SJCRH30 (cell line): ENCODE measurements at regions not wholly inside any gene's neighbourhood (a gene's known extent, or its start where the extent isn't known, plus 50 kb on each side); places are given as distances from the start of the nearest gene placed in this dataset.

Experiments
- DNase-seq, 2 experiments: peaks; one replicate each; pipeline ENCODE4 v3.0.0-alpha.2; 2015 to 2020
- H3K27ac ChIP-seq: fragments of 250-450 bp; sonication (Bioruptor Pico); 2 replicates; pipeline ENCODE4 v1.5.1; 2020; ENCODE audit warnings: mild to moderate bottlenecking, moderate library complexity
- H3K27me3 ChIP-seq: fragments of 250-450 bp; sonication (Bioruptor Pico); 2 replicates; pipeline ENCODE4 v1.5.1; 2020; ENCODE audit warnings: mild to moderate bottlenecking, moderate library complexity
- H3K36me3 ChIP-seq: fragments of 250-450 bp; sonication (Bioruptor Pico); 2 replicates; pipeline ENCODE4 v1.5.1; 2020; ENCODE audit warnings: mild to moderate bottlenecking, moderate library complexity
- H3K4me1 ChIP-seq: fragments of 250-450 bp; sonication (Bioruptor Pico); 2 replicates; pipeline ENCODE4 v1.5.1; 2020; ENCODE audit warnings: mild to moderate bottlenecking, moderate library complexity
- H3K4me3 ChIP-seq: fragments of 250-450 bp; sonication (Bioruptor Pico); 2 replicates; pipeline ENCODE4 v1.5.1; 2020; ENCODE audit warnings: mild to moderate bottlenecking, moderate library complexity
- H3K9me3 ChIP-seq: fragments of 250-450 bp; sonication (Bioruptor Pico); replicated peaks from 2 replicates; pipeline ENCODE4 v1.5.1; 2020; ENCODE audit warnings: mild to moderate bottlenecking, moderate library complexity

DNA sequence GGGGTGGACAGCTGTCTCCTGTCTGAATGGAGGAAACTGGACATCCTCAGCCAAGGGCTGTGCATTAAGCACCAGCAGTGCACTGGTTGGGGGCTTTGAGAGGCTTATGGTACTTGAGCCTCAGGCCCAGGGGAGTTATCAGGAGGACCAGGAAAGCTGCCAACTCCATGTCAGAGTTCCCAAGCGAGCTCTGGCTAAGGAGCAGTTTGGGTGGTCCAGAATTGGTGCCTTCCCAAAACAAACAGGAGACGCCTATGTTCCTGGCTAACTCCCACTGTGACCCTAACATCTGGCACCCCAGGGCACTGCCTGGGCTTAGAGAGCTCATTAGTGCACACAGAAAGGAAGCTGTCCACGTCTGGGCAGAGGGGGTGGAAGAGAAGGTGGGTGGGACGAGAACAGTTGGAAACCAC lies 408.6 kb upstream of the NPVF start:
- no peaks in the 10 kb centered on the region for H3K36me3 ChIP-seq
- DNase-seq: peak; percentile 99 to 100
- no peaks in the 10 kb centered on the region for H3K9me3 ChIP-seq
- H3K4me3 ChIP-seq: no peak overlapping the region
- H3K4me1 ChIP-seq: peaks cover 56% of the 10 kb centered on the region
- H3K27me3 ChIP-seq: no peaks in the 10 kb centered on the region
- peak overlapping the region; percentile 71 for H3K27ac ChIP-seq

DNA sequence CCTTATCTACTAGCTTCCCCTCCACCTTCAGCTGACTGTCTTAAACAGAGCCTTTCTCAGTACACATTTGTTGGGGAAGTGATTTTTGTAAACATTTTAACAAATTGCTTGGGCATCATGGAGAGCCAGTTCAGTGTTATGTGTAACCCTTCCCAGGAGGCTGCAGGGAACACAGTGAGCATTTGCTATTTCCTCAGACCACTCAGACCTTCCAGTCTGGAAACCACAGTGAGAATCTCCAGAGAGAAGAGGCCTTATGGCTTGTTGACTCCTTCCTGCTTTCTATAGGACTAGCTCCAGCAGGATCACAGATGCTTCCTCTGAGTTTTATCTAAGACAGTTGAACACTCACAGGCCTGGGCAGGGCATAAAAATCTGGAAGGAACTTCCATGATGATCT lies 409.8 kb upstream of the NPVF start:
- no peaks in the 10 kb centered on the region for H3K27me3 ChIP-seq
- H3K9me3 ChIP-seq: no peaks in the 10 kb centered on the region
- peaks cover 44% of the 10 kb centered on the region for H3K4me1 ChIP-seq
- no peak overlapping the region for H3K27ac ChIP-seq
- H3K4me3 ChIP-seq: no peak overlapping the region
- DNase-seq: peak in 1 of 2 experiments; percentile 35
- H3K36me3 ChIP-seq: no peaks in the 10 kb centered on the region

DNA sequence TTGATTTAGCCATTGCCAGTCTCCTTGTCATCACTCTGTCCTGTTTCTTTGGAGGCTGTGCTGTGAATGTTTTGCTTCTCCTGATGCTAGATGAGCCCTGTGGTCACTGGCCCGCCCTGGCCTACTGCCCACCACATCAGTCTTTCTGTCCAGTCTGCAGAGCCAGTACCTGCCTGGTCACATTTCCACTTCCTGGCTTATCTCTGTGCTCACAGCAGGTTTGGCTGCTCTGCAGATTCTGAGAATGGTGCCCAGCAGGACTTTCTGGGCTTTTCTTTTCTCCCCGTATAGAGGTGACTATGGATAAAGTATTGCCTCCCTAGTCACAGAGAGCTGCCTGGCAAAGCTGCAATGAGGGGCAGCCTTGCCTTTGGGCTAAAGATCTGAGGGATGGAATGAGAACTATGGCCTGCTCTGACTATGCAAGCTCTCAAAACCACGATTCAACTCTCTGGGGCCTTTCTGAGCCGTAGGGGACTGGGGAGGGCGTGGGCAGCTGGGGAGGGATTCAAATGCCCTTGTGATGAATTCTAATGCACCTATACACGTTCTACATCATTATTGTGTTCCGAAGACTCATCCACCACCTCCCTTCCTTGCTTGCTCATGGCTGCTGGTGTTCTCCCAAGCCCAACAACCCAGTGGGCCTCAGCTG lies 410.4 kb upstream of the NPVF start:
- H3K4me3 ChIP-seq: no peak overlapping the region
- DNase-seq: peak; percentile 25 to 44
- H3K27ac ChIP-seq: no peak overlapping the region
- peaks cover 37% of the 10 kb centered on the region for H3K4me1 ChIP-seq
- no peaks in the 10 kb centered on the region for H3K36me3 ChIP-seq
- no peaks in the 10 kb centered on the region for H3K9me3 ChIP-seq
- no peaks in the 10 kb centered on the region for H3K27me3 ChIP-seq

DNA sequence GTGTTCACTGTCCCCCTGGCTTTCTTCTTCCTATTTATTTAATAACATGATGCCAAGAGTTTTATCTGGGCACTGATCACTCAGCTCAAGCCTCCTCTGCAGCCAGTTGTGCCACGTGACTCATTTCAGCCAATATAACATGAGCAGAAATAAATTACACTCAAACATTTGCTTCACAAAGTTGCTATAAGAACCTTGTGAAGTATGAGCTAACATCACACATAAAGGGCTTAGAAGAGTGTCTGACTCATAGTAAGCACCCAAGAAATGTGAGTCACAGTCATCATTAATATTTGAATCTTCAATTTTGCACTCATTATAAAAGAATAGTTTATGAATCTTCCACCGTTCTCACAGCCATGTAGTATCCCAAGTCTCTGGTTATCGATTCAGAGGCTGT lies 414.6 kb upstream of the NPVF start:
- no peaks in the 10 kb centered on the region for H3K27me3 ChIP-seq
- H3K9me3 ChIP-seq: no peaks in the 10 kb centered on the region
- H3K27ac ChIP-seq: no peak overlapping the region
- no peak for DNase-seq
- peaks cover 13% of the 10 kb centered on the region for H3K4me1 ChIP-seq
- no peaks in the 10 kb centered on the region for H3K36me3 ChIP-seq
- no peak overlapping the region for H3K4me3 ChIP-seq

DNA sequence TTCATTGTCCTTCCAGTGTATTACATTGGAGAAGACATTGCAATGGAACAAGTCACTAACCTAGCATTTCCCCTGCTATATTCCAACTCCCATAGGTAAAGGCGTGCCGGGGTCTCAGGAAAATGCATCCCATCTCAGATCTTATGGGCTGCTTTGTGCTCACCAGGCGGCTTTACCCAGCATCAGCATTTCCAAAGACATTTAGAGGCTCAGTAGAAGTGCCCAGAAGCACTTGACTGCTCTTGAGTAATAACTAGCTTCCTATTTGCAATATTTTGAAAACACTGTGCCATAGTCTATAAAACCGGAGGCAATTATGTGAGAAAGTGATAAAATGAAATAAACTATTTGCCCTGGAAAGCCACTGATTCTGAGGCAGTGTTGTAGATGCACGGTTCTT lies 415.0 kb upstream of the NPVF start:
- no peaks in the 10 kb centered on the region for H3K36me3 ChIP-seq
- H3K27ac ChIP-seq: no peak overlapping the region
- H3K4me3 ChIP-seq: no peak overlapping the region
- H3K27me3 ChIP-seq: no peaks in the 10 kb centered on the region
- no peak for DNase-seq
- H3K9me3 ChIP-seq: no peaks in the 10 kb centered on the region
- H3K4me1 ChIP-seq: peaks cover 9% of the 10 kb centered on the region

DNA sequence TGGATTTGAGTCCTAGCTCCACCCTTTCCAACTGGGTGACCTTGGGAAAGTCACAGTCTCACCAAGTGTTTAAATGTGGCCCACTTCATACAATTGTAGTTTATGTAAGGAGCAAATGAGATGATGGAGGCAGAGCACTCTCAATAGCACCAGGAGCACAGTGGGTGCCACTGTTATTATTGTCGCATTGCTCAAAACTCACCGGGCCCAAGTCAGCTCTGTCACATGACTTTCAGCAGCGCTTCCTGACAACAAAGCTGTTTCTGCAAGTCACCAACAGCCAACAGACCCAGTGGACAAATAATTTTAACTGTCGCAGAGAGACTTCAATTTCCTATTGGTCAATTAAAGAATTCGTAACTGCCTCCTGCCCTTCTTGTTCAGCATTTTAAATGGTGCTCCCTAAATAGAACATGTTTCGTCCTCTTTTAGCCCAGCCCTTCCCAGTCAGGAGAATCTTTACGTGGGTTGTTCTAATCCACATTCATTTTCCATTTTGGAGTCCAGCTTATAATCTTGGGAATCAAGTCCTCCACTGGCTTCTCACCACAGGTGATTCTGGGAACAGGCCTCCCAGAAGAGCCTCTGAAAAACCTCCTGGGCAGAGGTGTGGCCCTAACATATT lies 415.6 kb upstream of the NPVF start:
- no peak for DNase-seq
- no peak overlapping the region for H3K27ac ChIP-seq

DNA sequence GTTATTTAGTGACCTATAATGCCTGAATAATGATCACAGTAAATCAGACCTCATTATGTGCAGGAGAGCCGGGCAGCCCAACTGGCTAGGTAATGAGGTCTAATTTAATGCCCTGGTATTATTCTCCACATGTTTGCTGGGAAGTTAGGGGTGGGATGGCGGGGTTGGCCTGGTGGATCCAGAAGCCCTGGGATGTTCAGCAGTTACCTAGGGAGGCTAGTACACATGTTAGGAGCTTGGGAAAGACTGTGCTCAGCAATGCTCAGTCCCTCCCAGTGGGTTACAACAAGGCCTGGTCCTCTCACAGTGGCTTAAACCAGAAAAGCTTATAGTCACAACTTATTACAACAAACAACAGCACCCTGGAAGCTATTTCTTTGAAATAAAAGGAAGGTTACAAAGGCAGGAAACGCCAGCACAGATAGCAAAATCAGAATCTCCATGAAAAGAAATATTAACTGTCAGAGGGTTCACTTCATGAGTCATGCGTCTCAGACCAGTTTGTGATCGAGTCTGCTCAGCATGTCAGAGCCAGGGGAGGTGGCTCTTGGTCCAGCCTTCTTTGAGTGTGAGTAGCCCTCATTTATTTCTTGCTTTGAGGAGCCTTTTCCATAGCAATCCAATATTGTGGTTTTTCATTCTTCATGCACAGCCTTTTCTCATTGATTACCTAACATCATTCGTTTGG lies 418.6 kb upstream of the NPVF start:
- DNase-seq: no peak
- H3K36me3 ChIP-seq: no peaks in the 10 kb centered on the region
- H3K4me1 ChIP-seq: no peaks in the 10 kb centered on the region
- H3K27ac ChIP-seq: no peak overlapping the region
- H3K27me3 ChIP-seq: no peaks in the 10 kb centered on the region
- 0 out of 2 replicates have a peak, but pooled peaks cover 3% of the 10 kb centered on the region for H3K9me3 ChIP-seq
- no peak overlapping the region for H3K4me3 ChIP-seq

More for the DNA sequence above, 415.6 kb upstream of the NPVF start:
- Histone ChIP-seq H3K4me1 (peaks cover 3% of the 10 kb centered on the region; the same call in 1 of the 2 replicates), H3K36me3 (no peaks in the 10 kb centered on the region), H3K27me3 (no peaks in the 10 kb centered on the region), H3K9me3 (no peaks in the 10 kb centered on the region), H3K4me3 (no peak overlapping the region)

DNA sequence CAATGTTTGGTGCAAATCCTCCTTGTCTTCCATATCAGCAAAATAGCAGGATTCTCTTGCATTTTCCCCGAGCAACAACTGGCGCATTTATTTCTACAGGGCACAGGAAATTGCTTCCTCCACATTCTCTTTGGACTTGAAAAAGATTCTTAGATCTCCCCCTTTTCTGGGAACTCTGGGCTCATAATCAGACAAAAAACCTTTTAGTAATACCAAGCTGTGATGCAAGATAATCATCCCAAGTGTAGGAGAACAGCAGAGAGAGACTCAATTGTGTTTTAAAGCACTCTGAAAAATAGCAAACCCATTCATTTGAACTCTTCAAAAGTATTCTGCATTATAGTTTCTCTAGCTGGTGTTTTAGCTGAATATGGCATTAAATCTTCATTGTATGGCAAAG lies 419.6 kb upstream of the NPVF start:
- H3K27me3 ChIP-seq: no peaks in the 10 kb centered on the region
- DNase-seq: no peak
- H3K4me1 ChIP-seq: peaks cover 8% of the 10 kb centered on the region
- H3K9me3 ChIP-seq: 0 out of 2 replicates have a peak, but pooled peaks cover 3% of the 10 kb centered on the region
- H3K36me3 ChIP-seq: no peaks in the 10 kb centered on the region
- H3K4me3 ChIP-seq: no peak overlapping the region
- H3K27ac ChIP-seq: no peak overlapping the region

DNA sequence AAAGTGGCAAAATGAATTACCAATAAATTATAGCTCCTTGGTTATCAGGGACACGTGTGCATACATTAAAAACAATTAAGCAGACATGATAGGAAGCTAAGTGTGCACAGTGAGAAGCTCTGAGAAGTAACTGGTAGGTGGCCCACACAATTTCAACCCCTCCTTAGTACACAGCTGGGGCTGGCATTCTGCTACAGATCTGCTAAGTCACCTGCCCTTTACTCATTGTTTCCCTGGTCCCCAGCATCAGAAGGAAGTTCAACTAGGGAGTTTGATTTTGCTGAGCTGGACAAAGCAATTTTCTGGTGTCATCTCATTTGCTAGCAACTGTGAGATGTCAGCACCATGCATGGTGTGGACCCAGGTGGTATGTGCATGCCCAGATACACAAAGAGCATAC lies 424.1 kb upstream of the NPVF start:
- peak; percentile 17 to 36 for DNase-seq
- Histone ChIP-seq H3K4me3 (no peak overlapping the region), H3K4me1 (peaks cover 22% of the 10 kb centered on the region), H3K27ac (peak overlapping the region; percentile 79), H3K27me3 (no peaks in the 10 kb centered on the region), H3K9me3 (0 out of 2 replicates have a peak, but pooled peaks cover 3% of the 10 kb centered on the region), H3K36me3 (no peaks in the 10 kb centered on the region)

DNA sequence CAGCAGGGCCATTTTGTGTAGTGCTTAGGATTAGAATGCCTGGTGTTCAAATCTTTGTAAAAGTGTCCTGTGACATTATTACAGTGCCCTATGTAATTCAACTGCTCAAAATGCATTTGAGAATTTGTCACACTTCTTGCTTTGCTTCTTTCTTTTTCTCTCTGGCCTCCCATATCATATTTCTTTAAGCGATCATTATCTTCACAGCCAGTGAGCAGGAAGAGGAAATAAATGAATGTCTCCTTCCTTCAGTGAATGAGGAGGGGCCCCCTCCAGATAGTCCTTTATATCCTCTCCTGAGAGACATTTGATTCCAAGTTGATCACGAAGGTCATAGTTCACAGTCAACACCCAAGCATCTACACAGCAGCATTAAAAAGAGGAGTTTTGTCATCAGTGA lies 425.1 kb upstream of the NPVF start:
- H3K36me3 ChIP-seq: no peaks in the 10 kb centered on the region
- no peaks in the 10 kb centered on the region for H3K27me3 ChIP-seq
- H3K4me1 ChIP-seq: peaks cover 22% of the 10 kb centered on the region
- 0 out of 2 replicates have a peak, but pooled peaks cover 3% of the 10 kb centered on the region for H3K9me3 ChIP-seq
- peak overlapping the region; percentile 79 for H3K27ac ChIP-seq
- peak in 1 of 2 experiments; percentile 66 for DNase-seq
- no peak overlapping the region for H3K4me3 ChIP-seq

DNA sequence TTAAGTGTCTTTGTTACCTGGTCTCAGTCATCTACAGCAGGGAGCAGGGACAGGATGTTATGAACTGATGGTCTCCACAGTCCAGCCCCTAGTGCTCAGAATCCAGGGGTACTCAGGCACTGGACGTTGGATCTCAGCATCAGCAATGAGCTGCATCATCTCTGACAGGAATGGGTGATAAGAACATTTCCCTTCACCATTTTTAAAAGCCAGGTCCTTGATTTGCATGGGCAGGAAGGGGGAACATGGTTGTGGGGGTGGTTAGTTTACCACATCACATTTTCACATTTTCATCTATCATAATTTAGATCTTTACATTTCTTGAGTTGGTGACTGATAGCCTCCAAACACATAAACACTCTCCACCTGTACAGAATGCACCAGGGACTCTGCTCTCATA lies 427.8 kb upstream of the NPVF start:
- Histone ChIP-seq H3K4me3 (no peak overlapping the region), H3K27me3 (no peaks in the 10 kb centered on the region), H3K4me1 (peaks cover 22% of the 10 kb centered on the region), H3K9me3 (0 out of 2 replicates have a peak, but pooled peaks cover under 1% of the 10 kb centered on the region), H3K27ac (no peak overlapping the region), H3K36me3 (no peaks in the 10 kb centered on the region)
- no peak for DNase-seq

DNA sequence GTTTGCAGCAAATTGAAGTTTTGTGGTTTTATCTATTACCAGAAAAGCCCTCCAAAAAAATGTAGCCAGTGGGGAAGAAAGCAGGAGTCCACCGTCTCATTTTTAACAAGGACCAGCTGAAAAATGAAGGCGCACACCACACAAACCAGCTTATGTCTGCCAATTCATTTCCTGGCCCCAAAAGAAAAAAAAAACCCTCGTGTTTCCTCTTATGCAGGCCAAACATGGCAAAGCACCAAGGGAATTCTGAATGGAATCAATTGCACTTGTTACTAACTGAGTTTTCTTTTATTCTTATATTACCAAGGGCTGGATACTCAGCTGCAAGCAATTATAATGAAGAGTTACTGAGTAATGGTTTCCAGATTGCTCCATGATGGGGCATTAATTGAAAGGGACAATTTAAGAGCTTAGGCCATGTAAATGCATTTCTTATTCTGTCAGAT lies 428.3 kb upstream of the NPVF start:
- no peak overlapping the region for H3K27ac ChIP-seq
- H3K4me1 ChIP-seq: peaks cover 22% of the 10 kb centered on the region
- H3K36me3 ChIP-seq: no peaks in the 10 kb centered on the region
- H3K9me3 ChIP-seq: no peaks in the 10 kb centered on the region
- H3K4me3 ChIP-seq: no peak overlapping the region
- DNase-seq: no peak
- H3K27me3 ChIP-seq: no peaks in the 10 kb centered on the region

DNA sequence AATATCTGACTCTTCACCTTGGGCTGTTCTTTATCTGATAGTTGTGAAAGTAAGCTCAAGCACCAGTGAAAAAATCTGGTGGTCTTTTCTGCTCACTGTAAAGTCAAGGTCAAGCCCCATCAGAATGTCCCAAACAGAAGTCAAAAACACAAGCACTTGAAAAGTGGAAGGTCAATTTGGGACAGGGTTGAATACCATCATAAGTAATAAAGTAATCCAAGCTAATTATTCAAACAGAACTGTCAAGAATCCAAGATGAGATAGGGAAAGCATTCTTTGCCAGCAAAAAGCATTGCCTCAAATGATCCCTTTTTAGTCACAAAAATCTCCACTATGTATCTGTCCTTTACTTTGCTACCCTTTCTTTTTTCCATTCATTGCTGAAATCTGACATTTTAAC lies 430.1 kb upstream of the NPVF start:
- H3K36me3 ChIP-seq: no peaks in the 10 kb centered on the region
- H3K4me1 ChIP-seq: peaks cover 14% of the 10 kb centered on the region
- H3K27ac ChIP-seq: no peak overlapping the region
- no peak for DNase-seq
- H3K27me3 ChIP-seq: no peaks in the 10 kb centered on the region
- H3K9me3 ChIP-seq: no peaks in the 10 kb centered on the region
- no peak overlapping the region for H3K4me3 ChIP-seq

DNA sequence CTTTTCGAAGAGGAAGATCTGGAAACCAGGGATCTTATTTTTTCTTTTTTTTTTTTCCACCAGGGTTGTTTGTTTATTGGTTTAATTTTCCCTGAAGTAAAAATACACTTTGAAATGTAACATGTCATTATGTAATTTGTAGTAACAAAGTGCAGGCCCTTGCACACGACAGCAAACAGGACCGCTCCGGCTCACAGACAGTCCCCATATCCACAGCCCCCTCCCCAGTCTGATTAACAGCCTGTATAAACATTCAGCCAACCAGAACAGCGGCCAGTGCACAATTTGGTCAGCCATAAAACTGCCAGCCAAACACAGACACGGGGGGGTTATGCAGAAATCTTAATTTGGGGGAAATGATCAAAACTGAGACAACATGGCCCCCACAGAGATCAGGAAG lies 431.6 kb upstream of the NPVF start:
- H3K4me1 ChIP-seq: peaks cover 6% of the 10 kb centered on the region; the same call in 1 of the 2 replicates
- no peak overlapping the region for H3K4me3 ChIP-seq
- DNase-seq: no peak
- no peaks in the 10 kb centered on the region for H3K9me3 ChIP-seq
- H3K36me3 ChIP-seq: no peaks in the 10 kb centered on the region
- no peaks in the 10 kb centered on the region for H3K27me3 ChIP-seq
- H3K27ac ChIP-seq: no peak overlapping the region
